Islet of Langerhans (tissue), 1 donor: ENCODE measurements at regions not wholly inside any gene's neighbourhood (a gene's known extent, or its start where the extent isn't known, plus 50 kb on each side); places are given as distances from the start of the nearest gene placed in this dataset.
A peak's percentile ranks its signal among the peaks of the same experiment; 100 is the strongest.

ENCODE experiments used
- FAIRE-seq: peaks from one replicate; lab custom pipeline; 2011; peaks lifted over from hg19 to GRCh38; lab: Jason Lieb, UNC

DNA sequence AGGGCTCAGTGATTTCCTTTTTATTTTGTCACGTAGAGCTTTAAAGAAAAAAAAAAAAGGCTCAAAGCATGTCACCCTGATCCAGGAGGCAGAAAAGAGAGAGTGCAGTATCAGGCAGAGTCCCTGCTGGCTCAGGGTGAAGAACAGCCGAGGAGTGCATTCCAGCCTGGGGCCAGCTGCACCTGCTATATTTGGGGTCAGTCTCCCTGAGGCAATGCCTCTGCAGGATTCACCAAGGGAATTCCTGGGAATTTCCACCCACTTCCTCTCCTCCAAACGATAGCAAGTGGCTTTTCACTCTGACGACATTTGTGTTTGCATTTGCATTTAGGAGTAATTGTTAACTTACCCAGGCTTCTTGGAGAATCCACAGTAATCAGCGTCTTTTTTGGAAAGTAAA, 202.9 kb upstream of the CTNNB1 start:
- no peak for FAIRE-seq

DNA sequence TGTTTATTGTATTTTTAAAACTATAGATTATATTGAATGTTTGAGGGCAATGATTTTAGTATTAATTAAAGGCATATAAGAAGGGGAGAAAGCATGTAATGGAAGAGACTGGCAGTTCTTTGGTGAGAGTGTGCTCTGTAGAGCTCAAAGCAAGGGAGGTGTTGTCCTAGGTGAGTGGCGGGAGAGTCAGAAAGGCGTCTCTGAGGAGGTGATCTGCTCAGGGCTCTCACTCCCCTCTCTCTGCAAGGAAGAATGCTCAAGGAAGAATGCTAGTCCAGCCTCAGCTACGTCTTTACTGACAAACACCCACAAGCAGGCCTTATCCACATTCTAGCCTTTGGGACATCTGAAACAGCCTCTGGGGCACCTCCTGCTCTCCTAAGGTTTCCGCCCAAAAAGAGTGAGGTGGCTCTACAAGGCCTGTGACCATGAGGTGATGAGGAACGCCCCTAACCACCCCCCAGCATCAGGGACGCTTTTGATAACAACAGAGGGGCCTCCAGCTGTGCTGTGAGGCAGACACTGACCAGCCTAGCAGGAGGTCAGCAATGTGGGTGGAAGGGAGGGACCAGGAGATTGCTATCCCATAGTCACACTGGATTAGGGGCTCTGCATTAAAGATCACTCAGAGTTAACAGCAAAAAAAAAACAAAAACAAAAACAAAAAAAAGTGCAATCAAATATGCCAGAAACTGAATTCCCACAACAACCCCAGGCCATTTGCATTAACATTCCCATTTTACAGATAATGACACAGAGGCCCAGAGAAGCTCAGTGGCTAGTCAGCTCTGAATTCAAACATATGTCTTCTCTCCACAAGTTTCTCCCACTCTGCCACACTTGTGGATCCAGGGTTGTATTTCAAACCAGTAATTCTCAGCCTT, 202.2 kb upstream of the CTNNB1 start:
- FAIRE-seq, result no peak

DNA sequence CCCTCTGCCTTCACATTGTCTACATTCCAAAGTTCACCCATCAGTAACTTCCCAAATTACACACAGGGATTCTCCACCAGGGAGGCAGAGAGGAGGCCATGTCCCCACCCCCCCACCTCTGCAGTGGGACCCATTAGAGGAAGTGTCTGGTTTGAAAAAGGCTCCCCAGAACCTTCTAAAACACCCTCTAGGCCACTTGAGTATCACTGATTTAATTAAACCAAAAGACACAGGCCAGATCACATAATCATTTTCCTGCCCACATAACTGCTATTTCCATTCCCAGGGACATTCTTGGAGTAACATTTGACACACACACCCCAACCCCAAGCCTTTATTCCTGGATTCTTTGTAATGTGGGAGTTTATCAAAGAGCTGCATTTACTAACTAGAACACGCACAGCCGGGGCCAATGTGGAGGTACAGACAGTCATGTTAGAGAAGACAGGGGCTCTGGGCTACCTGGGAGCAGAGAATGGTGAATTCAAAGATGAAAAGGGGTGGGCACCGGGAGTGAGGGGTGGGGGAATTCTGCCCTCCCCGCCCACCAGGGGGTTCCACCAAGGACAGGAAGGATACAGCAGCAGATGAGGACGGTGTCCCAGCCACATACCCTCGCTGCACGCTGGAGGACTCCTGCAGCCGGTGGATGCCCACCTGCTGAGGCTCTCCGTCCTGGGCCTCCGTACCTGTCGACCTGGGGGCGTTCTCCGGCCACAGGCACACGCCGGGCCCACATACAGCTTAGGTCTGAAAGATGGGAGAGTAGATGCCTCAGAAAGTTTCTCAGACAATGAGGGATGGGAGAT, 201.4 kb upstream of the CTNNB1 start:
- FAIRE-seq, result no peak

GRCh38 chr3:40999682-41000081, 199.6 kb upstream of the CTNNB1 start:
- FAIRE-seq, result no peak

DNA sequence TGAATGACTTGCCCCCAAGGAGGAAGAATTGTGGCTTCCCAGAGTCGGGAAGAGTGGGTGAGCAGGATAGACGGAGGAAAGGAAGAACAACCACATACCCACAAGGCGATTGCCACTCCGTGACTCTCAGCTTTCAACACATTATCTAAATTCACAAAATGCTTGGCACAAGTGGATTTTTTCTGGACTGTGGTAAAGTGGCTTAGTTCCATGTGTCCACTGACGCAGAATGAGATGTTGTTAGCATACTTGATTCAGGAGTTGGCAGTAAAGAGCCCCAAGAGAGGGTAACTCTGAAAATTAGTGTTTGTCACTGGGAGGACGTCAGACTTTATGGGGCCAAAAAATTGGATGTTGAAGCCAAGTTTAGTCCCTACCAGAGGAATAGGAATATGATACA, 198.8 kb upstream of the CTNNB1 start:
- no peak for FAIRE-seq

DNA sequence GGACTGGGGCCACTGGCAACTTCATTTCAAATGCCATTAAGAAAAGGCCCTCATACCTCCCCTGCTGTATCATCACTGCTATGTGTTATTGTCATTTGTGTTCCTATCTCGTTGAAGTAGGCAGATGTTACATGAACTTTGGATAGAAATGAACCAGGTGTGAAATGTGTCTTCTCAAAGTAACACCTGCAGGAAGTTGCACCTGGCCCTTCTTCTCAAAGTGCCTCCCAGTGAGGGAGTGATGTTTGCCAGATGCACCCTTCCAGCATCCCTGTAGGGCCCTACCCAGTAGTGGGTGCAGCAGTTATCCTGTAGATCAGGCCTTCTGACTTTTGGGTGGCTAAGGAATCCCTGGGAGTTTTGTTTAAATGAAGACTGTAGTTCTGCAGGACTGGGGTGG, 197.7 kb upstream of the CTNNB1 start:
- FAIRE-seq, result no peak

- FAIRE-seq, result no peak
Observed at GRCh38 chr3:41002104-41002503, 197.2 kb upstream of the CTNNB1 start.

- FAIRE-seq, result peak; percentile 21
Observed at GRCh38 chr3:41007399-41007798, 191.9 kb upstream of the CTNNB1 start.

- FAIRE-seq, result no peak
Observed at GRCh38 chr3:41011854-41012253, 187.5 kb upstream of the CTNNB1 start.

- FAIRE-seq, result no peak
Observed at GRCh38 chr3:41018855-41019254, 180.4 kb upstream of the CTNNB1 start.

DNA sequence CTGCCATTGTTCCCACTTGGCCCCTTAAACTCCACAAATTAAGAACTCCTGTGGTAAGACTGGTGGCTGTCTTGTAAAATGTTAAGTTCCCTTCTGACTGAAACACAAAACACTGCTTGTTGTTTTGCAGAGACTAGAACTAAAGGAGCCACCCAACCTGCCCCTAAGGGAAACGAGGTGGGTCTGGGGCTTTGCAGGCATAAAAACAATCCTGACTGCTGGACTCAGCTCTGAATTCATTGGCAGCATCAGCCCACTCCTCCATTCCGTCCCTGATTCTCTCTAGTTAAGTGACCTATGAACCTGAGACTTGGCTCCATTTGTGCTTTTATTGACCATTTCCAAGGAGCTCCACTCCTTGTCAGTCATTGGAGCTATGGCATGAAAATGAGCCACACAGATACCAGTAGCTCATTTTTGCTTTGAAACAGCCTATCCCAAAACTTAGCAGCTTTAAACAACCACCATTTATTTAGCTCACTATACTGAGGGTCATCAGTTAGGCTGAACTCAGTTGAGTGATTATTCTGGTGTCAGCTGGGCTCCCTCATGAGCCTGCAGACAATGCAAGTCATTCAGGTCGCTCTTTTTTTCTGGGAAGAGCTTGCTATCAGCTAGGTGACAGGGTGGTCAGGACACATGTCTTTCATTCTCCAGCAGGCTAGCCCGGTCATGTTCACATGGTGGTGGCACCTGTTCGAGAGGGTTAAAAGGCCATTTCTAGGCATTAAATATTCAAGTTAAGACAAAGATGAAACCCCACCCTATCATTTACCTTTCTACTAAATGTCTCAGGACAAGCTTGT, 175.1 kb upstream of the CTNNB1 start:
- FAIRE-seq, result no peak

GRCh38 chr3:41026394-41027177, 172.7 kb upstream of the CTNNB1 start:
- no peak for FAIRE-seq

GRCh38 chr3:41029356-41029755, 169.9 kb upstream of the CTNNB1 start:
- FAIRE-seq, result no peak

DNA sequence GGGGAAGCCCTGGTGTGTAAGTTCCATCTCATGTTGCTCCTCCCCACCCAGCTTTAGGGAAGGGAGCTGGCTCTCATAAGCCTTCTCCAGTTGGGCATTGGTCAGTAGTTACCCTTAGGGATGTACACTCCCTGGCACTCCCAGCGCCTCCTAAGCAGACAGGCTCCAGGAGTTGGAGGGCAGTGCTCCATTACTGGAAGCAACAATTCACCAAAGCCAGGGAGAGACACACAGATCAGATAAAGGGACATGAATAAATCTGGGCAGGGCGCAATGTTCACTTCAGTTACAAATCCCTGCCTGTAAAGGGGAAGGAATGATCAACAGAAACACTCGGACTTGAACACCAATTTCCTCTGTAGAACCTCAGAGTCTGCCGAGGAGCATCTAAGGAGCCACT, 169.1 kb upstream of the CTNNB1 start:
- FAIRE-seq, result no peak

DNA sequence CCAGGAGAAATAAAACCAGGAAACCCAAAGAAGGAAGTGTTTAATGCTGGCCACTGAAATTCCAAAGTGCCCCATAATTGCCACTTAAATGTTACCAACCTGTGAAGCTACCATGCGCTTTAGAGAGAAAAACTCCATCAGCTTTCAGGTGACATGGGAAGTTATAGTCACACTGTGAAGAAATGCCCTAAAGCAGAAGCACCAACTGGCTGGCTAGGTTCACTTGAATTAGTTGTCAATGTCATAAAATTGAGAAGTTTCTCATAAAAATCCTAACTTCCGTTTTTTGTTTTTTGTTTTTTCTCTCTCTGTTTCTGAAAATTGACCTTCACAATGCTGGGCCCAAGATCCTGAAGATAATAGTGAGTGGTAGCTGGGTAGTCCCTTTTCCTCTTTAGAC, 167.9 kb upstream of the CTNNB1 start:
- no peak for FAIRE-seq

DNA sequence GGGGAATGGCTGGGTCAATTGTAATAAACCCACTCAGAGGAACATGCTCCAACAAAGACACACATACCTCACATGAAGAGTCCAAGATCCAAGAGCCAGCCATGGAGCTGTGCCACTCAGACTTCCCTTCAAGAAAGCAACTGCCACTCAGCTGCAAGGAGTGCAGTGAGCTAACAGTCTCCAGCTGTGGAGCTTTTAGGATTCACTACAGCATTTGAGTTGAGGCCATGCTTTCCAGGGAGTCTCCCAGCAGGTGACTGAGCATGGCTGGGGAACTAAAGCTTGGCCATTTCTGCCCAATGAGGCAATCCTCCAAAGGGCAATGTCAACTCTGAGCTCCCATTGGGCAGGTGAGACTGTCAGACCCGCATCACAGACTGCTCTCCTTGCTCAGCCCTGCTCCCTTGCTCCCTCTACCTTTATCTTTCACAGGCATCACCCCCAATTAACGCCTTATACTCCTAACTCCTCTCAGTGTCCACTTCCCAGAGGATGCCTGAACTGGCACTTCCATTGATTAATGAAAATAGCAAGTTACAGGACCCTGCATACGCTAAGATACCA, 165.3 kb upstream of the CTNNB1 start:
- no peak for FAIRE-seq

GRCh38 chr3:41035456-41036022, 163.8 kb upstream of the CTNNB1 start:
- no peak for FAIRE-seq

DNA sequence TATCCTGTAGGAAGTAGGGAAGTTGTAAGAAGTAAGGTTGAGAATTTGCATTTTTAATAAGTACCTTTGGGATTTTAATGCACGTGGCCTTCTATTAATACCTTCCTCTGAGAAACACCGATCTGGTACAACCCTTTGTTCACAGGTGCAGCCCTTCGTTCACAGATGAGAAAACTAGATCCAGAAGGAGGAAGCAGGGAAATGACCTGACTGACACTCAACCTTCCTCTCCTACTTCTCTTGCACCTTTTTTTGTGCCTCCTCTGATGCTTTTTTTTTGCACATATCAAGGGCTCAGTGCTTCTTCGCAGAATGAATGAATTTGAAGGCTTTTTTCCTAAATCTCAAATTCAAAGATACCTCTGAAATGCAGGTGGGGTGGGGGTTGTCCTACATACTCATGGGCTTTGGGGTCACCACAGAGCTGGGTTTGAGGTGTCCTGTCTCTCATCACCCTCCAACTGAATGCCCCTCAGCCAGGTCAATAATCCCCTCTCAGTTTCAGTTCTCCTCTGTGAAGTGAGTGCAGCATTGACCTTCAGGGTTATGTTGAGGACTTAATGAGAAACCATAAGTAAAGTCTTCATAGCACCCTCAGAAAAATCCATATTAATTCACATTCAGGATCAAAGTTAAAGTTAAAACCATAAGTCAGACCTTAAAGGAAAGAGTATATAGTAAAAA, 161.5 kb upstream of the CTNNB1 start:
- FAIRE-seq, result no peak

DNA sequence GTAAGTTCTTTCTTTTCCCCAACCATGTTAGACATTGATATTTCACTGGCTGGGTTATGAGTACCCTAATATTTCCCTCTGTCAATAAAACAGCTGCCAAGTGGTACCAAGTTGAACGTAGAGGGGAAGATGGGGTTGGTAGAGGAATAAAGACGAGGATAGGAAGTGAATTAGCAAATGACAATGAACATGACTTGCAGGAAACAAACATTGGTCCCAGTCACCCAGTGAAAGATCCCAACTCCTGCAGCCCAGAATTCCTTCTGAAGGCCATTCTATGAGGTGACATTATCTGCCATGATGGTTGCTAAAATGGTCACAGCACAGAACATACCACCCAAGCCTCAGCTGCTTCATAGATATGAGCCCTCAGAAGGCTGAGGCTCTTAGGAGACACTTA, 159.0 kb upstream of the CTNNB1 start:
- no peak for FAIRE-seq

DNA sequence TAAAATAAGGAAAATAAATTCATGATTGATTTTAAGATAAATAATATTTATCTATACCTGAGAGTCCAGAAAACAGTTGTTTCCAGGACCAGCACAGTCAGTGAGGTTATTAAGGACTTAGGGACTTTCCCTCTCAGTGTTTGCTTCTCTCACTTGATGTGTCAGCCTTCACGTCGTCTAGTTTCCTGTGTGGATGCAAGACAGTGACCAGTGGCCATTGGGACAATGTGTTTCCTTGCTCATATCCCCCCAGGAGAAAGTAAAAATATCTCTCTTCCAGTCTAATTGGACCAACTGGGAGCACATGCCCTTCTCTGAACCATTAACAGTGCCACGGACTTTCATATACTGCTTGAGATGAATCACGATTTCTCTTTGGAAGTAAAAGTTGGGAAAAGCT, 157.8 kb upstream of the CTNNB1 start:
- no peak for FAIRE-seq

- FAIRE-seq, result no peak
Observed at GRCh38 chr3:41041899-41042298, 157.4 kb upstream of the CTNNB1 start.
